ENCODE measurements at regions not wholly inside any gene's neighbourhood (a gene's known extent, or its start where the extent isn't known, plus 50 kb on each side); places are given as distances from the start of the nearest gene placed in this dataset.

DNA sequence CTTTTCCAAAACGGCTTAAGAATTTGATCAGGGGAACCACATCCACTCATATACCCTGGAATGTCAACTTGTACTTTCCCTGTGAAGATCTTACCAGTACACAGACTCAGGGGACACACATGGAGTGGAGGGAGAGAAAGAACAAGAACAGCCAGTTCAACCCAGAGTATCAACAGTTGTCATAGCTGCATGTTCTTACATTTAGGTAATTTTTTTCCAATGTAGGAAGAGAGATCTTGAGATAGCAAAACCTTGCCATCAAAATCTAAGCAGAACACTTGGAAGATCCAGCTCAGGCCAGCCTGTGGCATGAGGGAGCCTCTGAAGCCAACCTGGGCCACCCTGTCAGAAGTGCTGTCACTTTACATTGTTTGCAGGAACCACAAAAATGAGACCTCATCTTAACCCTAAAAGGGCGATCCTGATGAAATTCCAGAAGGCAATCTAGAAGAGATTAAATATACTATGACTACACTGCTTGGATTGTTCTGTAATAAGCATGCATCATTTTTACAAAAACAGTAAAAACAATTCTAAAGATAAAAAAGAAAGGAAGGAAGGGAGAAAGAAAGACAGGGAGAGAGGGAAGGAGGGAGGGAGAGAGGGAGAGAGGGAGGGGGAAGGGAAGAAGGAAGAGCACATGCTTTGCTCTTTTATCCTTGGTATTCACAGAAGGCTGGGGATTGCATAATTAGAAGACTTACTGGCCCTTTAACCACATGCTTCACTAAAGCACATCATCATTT is 124.7 kb upstream of the TCF21 start (continued):
- TF ChIP-seq, protein P1, sequence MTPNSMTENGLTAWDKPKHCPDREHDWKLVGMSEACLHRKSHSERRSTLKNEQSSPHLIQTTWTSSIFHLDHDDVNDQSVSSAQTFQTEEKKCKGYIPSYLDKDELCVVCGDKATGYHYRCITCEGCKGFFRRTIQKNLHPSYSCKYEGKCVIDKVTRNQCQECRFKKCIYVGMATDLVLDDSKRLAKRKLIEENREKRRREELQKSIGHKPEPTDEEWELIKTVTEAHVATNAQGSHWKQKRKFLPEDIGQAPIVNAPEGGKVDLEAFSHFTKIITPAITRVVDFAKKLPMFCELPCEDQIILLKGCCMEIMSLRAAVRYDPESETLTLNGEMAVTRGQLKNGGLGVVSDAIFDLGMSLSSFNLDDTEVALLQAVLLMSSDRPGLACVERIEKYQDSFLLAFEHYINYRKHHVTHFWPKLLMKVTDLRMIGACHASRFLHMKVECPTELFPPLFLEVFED (CRISPR knock-in tag; conservative IDR thresholded peaks at IDR 0.05) = no peak

DNA sequence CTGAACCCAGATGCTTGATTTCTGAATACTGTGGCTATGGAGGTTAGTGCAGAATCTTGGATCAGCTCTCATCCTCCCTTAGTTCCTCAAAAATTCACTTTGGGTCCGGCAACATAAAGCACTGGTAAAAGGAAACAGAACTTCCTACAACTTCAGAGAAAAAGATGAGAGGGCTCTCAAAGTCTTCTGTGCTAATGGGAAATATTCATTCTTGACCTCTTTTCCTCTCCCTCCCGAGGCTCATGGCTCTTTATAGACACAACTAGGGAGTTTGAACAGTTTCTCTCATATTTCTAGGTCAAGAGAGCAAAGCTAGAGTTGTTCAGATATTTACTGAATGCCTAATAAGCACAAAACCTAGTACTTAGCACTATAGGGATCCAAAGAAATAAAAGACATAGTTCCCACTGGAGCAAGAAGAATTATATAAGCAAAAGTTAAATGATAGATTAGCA is 124.1 kb upstream of the TCF21 start:
- in situ Hi-C loops (cut with MboI) (no loop called here), intact Hi-C loops (cut with micrococcal nuclease) (no loop called here)
- POLR2A ChIA-PET = no interaction called here
- no peaks in the 10 kb centered on the region for H4K20me1 ChIP-seq (replicated peaks; ENCODE audit: control insufficient read depth, insufficient read depth, low read length)
- no peaks in the 10 kb centered on the region for H3K36me3 ChIP-seq (ENCODE audit: control insufficient read depth, insufficient read depth, low read length)
- no peak overlapping the region for H3K4me3 ChIP-seq
- H3K9me3 ChIP-seq (replicated peaks; ENCODE audit: control insufficient read depth, insufficient read depth, low read depth, low read length) = no peaks in the 10 kb centered on the region
- H3K79me2 ChIP-seq (ENCODE audit: control insufficient read depth, insufficient read depth, low read length) = no peaks in the 10 kb centered on the region
- H3K4me2 ChIP-seq (ENCODE audit: insufficient read depth, low read length) = no peak overlapping the region
- H3K9me1 ChIP-seq (ENCODE audit: control insufficient read depth, insufficient read depth, low read length) = no peaks in the 10 kb centered on the region
- H2AFZ ChIP-seq (ENCODE audit: low read depth, low read length) = no peak overlapping the region
- CTCF ChIA-PET (ENCODE audit: low intra/inter-chr PET ratio) = no interaction called here
- peaks cover 0 to 2% of the 10 kb centered on the region in 2 experiments; a peak in 1 of 5 replicates for H3K27me3 ChIP-seq (ENCODE audit: control insufficient read depth in 2 of 2, insufficient read depth in 2 of 2, low read length in 2 of 2)
- WGBS (ENCODE audit: insufficient coverage, low coverage, missing lambda C conversion rate) = 0% methylated on average over 2 of the region's 2 CpGs
- no TSS peak for BruUV-seq (replicated peaks)
- FAIRE-seq (no peak), ATAC-seq (no peak), DNase-seq (ENCODE audit: extremely low read depth in 1 of 4, low spot score in 3 of 4) (no peak)
- H3K9ac ChIP-seq (ENCODE audit: insufficient read depth in 1 of 2, low read depth in 2 of 2, low read length in 2 of 2) = no peak overlapping the region
- no peaks in the 10 kb centered on the region for H3K4me1 ChIP-seq (replicated peaks in 1 of 2; ENCODE audit: control insufficient read depth in 2 of 2, insufficient read depth in 2 of 2, low read length in 2 of 2)
- no peak overlapping the region for H3K27ac ChIP-seq (ENCODE audit: extremely low read depth, low read depth, low read length)
- TF ChIP-seq BRD4 (IDR thresholded peaks at IDR 0.05) = no peak
- TF ChIP-seq NFE2L1 (tag; IDR thresholded peaks at IDR 0.05; ENCODE audit: borderline replicate concordance, low read depth) = no peak
- no peak for TF ChIP-seq TEAD2 (tag; IDR thresholded peaks at IDR 0.05)
- TF ChIP-seq HDAC8 (tag; IDR thresholded peaks at IDR 0.05) = no peak
- TF ChIP-seq SNIP1 (IDR thresholded peaks at IDR 0.05; ENCODE audit: low read depth) = no peak
- TF ChIP-seq ZNF431 (CRISPR knock-in tag; IDR thresholded peaks at IDR 0.05) = no peak
- TF ChIP-seq, protein P2, sequence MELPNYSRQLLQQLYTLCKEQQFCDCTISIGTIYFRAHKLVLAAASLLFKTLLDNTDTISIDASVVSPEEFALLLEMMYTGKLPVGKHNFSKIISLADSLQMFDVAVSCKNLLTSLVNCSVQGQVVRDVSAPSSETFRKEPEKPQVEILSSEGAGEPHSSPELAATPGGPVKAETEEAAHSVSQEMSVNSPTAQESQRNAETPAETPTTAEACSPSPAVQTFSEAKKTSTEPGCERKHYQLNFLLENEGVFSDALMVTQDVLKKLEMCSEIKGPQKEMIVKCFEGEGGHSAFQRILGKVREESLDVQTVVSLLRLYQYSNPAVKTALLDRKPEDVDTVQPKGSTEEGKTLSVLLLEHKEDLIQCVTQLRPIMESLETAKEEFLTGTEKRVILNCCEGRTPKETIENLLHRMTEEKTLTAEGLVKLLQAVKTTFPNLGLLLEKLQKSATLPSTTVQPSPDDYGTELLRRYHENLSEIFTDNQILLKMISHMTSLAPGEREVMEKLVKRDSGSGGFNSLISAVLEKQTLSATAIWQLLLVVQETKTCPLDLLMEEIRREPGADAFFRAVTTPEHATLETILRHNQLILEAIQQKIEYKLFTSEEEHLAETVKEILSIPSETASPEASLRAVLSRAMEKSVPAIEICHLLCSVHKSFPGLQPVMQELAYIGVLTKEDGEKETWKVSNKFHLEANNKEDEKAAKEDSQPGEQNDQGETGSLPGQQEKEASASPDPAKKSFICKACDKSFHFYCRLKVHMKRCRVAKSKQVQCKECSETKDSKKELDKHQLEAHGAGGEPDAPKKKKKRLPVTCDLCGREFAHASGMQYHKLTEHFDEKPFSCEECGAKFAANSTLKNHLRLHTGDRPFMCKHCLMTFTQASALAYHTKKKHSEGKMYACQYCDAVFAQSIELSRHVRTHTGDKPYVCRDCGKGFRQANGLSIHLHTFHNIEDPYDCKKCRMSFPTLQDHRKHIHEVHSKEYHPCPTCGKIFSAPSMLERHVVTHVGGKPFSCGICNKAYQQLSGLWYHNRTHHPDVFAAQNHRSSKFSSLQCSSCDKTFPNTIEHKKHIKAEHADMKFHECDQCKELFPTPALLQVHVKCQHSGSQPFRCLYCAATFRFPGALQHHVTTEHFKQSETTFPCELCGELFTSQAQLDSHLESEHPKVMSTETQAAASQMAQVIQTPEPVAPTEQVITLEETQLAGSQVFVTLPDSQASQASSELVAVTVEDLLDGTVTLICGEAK (IDR thresholded peaks at IDR 0.05) = no peak
- TF ChIP-seq, protein P2 (CRISPR knock-in tag; IDR thresholded peaks at IDR 0.05) = no peak
- no peak for TF ChIP-seq ZNF134 (CRISPR knock-in tag; conservative IDR thresholded peaks at IDR 0.05)

Data from K562 (cell line).